Stimulated activated naive CD8-positive, alpha-beta T cell treated with anti-CD3 and anti-CD28 coated beads, Interleukin-15, Interleukin-2, amounts not matched to agents 100 U/mL and 50 U/mL, for 24 hours (primary cell): ENCODE measurements at regions not wholly inside any gene's neighbourhood (a gene's known extent, or its start where the extent isn't known, plus 50 kb on each side); places are given as distances from the start of the nearest gene placed in this dataset.
"Not testable (repeated sequence)": the region's sequence is repeated elsewhere in the genome, so short reads cannot be mapped to it uniquely, and the experiment has no call there.

ENCODE experiments used
- ATAC-seq: fragments of 150-1000 bp; cut with Tn5 transposase; one replicate; pipeline ENCODE4 v1.10.0; 2021
- DNase-seq: peaks from one replicate; pipeline ENCODE4 v3.0.0; 2021

DNA sequence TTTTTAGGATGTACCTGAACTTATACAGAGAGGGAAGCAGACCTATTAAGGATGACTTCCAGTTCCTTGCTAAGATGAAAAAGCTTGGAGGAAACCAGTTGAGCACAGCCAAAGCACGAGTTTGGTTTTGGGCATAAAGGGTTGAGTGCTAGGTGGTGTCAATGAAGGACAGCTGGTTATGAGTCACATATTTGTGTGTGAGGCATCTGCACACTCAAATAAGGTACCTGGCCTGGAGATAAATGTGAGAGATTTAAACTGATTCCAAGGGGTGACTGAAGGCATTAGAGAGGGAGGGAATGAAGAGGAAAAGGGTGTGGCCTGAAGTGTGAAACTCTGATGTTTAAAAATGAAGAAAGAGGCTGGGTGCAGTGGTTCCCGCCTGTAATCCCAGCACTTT lies 486.7 kb downstream of the DIPK2A start:
- ATAC-seq: no peak
- DNase-seq: no peak

- no peak for DNase-seq
- ATAC-seq: no peak
Measured at GRCh38 chr3:144462337-144462736, 490.7 kb downstream of the DIPK2A start.

- ATAC-seq: no peak
- DNase-seq: no peak
Measured at GRCh38 chr3:144463911-144464310, 492.3 kb downstream of the DIPK2A start.

DNA sequence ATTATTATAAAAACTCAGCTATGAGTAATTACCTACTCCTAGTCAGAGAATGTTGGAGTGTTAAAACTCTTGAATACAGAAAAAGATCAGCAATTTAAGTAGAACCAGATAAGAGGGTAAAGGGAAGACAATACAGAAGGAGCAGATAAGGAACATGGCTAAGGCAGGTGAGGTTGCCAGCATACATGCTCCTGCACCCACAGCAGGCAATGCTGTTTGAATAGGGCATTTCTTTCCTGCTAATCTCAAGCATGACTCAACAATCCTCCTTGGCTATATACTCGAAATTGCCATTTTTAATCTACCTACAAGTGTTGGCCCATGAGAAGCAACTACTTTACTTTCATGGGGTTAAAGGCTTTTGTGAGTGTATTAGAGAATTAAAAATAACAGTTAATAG lies 494.5 kb downstream of the DIPK2A start:
- ATAC-seq (no peak), DNase-seq (no peak)

DNA sequence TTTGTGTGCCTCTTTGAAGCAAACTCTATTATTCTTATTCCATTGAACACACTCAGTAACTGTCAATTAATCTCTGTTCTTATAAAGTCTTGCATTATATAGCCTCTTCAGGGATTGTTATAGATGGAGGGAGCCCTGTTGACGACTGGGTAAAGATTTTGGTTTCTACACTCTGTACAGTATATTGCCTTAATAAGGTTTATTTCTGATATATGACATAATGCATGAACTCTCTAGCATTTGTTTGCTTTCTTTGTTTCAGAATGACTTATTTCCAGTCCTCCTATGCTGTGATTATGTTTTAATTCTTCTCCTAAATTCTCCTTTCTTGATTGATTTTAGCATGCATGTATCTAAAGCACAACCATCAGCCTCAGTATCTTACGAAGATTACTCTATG lies 494.9 kb downstream of the DIPK2A start:
- ATAC-seq (no peak), DNase-seq (no peak)

DNA sequence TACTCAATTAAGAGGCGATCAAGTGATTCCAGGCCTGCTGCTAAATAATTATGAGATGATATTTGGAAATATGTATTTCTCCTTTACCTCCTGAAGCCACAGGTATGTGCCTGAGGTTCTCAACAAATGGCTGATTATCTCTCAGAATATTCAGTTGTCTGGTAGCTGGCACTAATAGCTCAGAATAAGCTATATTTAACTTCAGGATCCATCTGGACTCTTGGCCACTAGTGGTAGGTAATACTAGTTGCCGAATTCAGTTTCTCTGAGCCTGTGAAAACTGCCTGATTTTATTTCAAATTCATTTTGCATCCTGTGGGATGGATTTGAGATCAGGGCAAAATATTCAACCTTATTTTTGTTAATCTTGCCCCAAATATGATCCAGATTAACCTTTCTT lies 499.0 kb downstream of the DIPK2A start:
- DNase-seq (no peak), ATAC-seq (no peak)

DNA sequence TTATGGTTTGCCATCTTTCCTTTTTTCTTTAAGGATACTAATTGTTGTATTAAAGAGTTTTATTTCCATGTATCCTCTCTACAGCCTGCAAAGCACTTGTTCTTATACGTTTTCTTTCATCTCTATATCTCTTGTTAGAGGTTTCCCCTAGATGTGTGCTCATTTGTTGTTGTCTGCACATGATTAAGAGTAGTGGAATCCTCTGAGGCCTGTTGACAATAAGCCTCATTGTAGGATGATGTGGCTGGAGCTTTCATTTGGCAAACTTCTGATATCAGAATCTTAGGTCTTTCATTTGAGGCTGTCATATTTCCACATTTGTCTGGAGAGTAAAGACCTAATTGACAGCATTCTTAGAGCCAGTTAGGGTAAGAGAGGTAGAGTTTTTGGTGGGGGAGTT lies 506.0 kb downstream of the DIPK2A start:
- DNase-seq: no peak
- no peak for ATAC-seq

- DNase-seq: no peak
- ATAC-seq: no peak
Measured at GRCh38 chr3:144480416-144480919, 508.8 kb downstream of the DIPK2A start.

DNA sequence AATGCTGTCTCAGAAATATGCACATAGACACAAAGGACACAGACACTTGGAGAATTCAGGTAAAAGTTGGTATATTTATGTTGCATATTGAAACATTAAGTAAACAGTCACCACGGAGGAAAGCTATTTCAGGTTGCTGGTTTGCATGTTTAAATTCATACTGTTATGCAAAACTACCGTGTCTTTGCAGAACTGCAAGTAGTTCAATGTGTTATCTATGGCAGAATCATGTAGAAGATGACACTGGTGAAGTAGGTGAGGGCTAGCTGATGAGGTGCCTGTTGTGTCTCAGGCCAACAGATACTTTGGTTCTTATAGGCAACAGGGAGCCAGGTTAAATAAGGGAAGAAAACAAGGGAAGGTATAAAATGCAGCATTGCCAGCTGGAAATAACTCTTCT lies 511.3 kb downstream of the DIPK2A start:
- DNase-seq (no peak), ATAC-seq (no peak)

GRCh38 chr3:144487011-144487410 lies 515.4 kb downstream of the DIPK2A start:
- DNase-seq (no peak), ATAC-seq (no peak)

- no peak for DNase-seq
- no peak for ATAC-seq
Measured at GRCh38 chr3:144488927-144489326, 517.3 kb downstream of the DIPK2A start.

GRCh38 chr3:144491333-144491732 lies 519.7 kb downstream of the DIPK2A start:
- DNase-seq (no peak), ATAC-seq (no peak)

GRCh38 chr3:144494651-144495050 lies 523.0 kb downstream of the DIPK2A start:
- ATAC-seq, DNase-seq: not testable (repeated sequence)

- no peak for DNase-seq
- no peak for ATAC-seq
Measured at GRCh38 chr3:144496141-144496835, 524.7 kb downstream of the DIPK2A start.

- DNase-seq: no peak
- ATAC-seq: no peak
Measured at GRCh38 chr3:144497452-144497851, 525.8 kb downstream of the DIPK2A start.

GRCh38 chr3:144499001-144499930 lies 527.6 kb downstream of the DIPK2A start:
- ATAC-seq (no peak), DNase-seq (no peak)

GRCh38 chr3:144501467-144501866 lies 529.8 kb downstream of the DIPK2A start:
- no peak for ATAC-seq
- DNase-seq: no peak

GRCh38 chr3:144502402-144502801 lies 530.8 kb downstream of the DIPK2A start:
- ATAC-seq (no peak), DNase-seq (no peak)

- not testable (repeated sequence) for DNase-seq, ATAC-seq
Measured at GRCh38 chr3:144506375-144506774, 534.8 kb downstream of the DIPK2A start.

GRCh38 chr3:144511346-144511745 lies 539.7 kb downstream of the DIPK2A start:
- DNase-seq (no peak), ATAC-seq (no peak)

- DNase-seq: no peak
- no peak for ATAC-seq
Measured at GRCh38 chr3:144516026-144516425, 544.4 kb downstream of the DIPK2A start.

- no peak for ATAC-seq
- DNase-seq: no peak
Measured at GRCh38 chr3:144516589-144516988, 545.0 kb downstream of the DIPK2A start.

GRCh38 chr3:144521131-144521530 lies 549.5 kb downstream of the DIPK2A start:
- ATAC-seq: no peak
- DNase-seq: no peak
